Cardiac muscle cell (in vitro differentiated cells and primary cell): ENCODE measurements at regions not wholly inside any gene's neighbourhood (a gene's known extent, or its start where the extent isn't known, plus 50 kb on each side); places are given as distances from the start of the nearest gene placed in this dataset.

Source experiments
- DNase-seq, 2 donors: peaks; one replicate each; pipeline versions ENCODE4 v3.0.0 to v3.0.0-alpha.2; 2010 to 2017; ENCODE audit warnings: low read depth in 1 of 2, low spot score in 1 of 2
- H3K27ac ChIP-seq: fragments of 200-600 bp; sonication (generic); 2 replicates; pipeline ENCODE4 v1.5.1; 2016
- H3K27me3 ChIP-seq: fragments of 200-600 bp; sonication (generic); 2 replicates; pipeline ENCODE4 v1.6.0; 2016; ENCODE audit warnings: control low read depth
- H3K36me3 ChIP-seq: fragments of 200-600 bp; sonication (generic); 2 replicates; pipeline ENCODE4 v1.5.1; 2016; ENCODE audit warnings: control low read depth
- H3K4me1 ChIP-seq: fragments of 200-600 bp; sonication (generic); 2 replicates; pipeline ENCODE4 v1.8.1; 2017; ENCODE audit warnings: low read depth, mild to moderate bottlenecking, mixed run types
- H3K4me3 ChIP-seq: fragments of 200-600 bp; sonication (generic); 2 replicates; pipeline ENCODE4 v1.5.1; 2016; ENCODE audit warnings: mild to moderate bottlenecking
- H3K9me3 ChIP-seq: fragments of 200-600 bp; sonication (generic); 2 replicates; pipeline ENCODE4 v1.5.1; 2017; ENCODE audit warnings: low read depth, mild to moderate bottlenecking, control low read depth
- TF ChIP-seq, protein P1 (sequence below): IDR thresholded peaks from 2 replicates; pipeline ENCODE4 v1.5.1; 2012; ENCODE audit warnings: low read depth, mild to moderate bottlenecking, low read length

DNA sequence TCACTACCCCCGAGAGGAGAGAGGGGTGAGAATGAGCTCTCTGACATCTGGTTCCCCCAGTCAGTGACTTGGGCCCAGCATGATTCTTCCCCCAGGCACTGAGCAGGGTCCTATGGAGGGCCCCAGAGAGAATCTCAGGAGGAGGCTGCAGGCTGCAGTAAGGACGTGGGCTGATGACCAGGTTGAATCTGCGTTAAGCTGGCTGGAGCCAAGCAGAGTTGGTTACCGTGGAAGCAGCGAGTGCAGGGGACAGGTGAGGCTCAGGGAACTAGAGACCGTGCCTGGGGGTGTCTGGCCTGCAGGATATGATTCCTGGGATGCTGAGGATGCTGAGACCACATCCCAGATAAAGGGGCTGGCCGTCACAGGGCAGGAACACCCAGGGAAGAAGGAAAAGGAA, 314.3 kb upstream of the IRX1 start:
- TF ChIP-seq, protein P1, sequence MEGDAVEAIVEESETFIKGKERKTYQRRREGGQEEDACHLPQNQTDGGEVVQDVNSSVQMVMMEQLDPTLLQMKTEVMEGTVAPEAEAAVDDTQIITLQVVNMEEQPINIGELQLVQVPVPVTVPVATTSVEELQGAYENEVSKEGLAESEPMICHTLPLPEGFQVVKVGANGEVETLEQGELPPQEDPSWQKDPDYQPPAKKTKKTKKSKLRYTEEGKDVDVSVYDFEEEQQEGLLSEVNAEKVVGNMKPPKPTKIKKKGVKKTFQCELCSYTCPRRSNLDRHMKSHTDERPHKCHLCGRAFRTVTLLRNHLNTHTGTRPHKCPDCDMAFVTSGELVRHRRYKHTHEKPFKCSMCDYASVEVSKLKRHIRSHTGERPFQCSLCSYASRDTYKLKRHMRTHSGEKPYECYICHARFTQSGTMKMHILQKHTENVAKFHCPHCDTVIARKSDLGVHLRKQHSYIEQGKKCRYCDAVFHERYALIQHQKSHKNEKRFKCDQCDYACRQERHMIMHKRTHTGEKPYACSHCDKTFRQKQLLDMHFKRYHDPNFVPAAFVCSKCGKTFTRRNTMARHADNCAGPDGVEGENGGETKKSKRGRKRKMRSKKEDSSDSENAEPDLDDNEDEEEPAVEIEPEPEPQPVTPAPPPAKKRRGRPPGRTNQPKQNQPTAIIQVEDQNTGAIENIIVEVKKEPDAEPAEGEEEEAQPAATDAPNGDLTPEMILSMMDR, result no peak
- H3K4me3 ChIP-seq, result no peak overlapping the region
- DNase-seq, result no peak

GRCh38 chr5:3278643-3279042, 317.0 kb upstream of the IRX1 start:
- Histone ChIP-seq H3K4me3 (no peak overlapping the region), H3K27me3 (no peaks in the 10 kb centered on the region), H3K9me3 (no peaks in the 10 kb centered on the region), H3K4me1 (no peaks in the 10 kb centered on the region), H3K36me3 (no peaks in the 10 kb centered on the region), H3K27ac (no peak overlapping the region)
- no peak for DNase-seq
- TF ChIP-seq, protein P1, result no peak

More for the DNA sequence above, 314.3 kb upstream of the IRX1 start:
- no peak overlapping the region for H3K27ac ChIP-seq
- H3K36me3 ChIP-seq, result no peaks in the 10 kb centered on the region
- H3K9me3 ChIP-seq, result no peaks in the 10 kb centered on the region
- H3K4me1 ChIP-seq, result no peaks in the 10 kb centered on the region
- no peaks in the 10 kb centered on the region for H3K27me3 ChIP-seq

GRCh38 chr5:3277590-3278196, 317.9 kb upstream of the IRX1 start:
- H3K4me3 ChIP-seq, result no peak overlapping the region
- DNase-seq, result no peak
- no peaks in the 10 kb centered on the region for H3K36me3 ChIP-seq
- H3K9me3 ChIP-seq, result no peaks in the 10 kb centered on the region
- H3K27me3 ChIP-seq, result no peaks in the 10 kb centered on the region
- TF ChIP-seq, protein P1, result no peak
- H3K27ac ChIP-seq, result no peak overlapping the region
- H3K4me1 ChIP-seq, result no peaks in the 10 kb centered on the region

GRCh38 chr5:3276896-3277295, 318.7 kb upstream of the IRX1 start:
- no peak for DNase-seq
- H3K27me3 ChIP-seq, result no peaks in the 10 kb centered on the region
- H3K4me3 ChIP-seq, result no peak overlapping the region
- TF ChIP-seq, protein P1, result no peak
- H3K9me3 ChIP-seq, result no peaks in the 10 kb centered on the region
- no peaks in the 10 kb centered on the region for H3K36me3 ChIP-seq
- H3K4me1 ChIP-seq, result no peaks in the 10 kb centered on the region
- no peak overlapping the region for H3K27ac ChIP-seq

DNA sequence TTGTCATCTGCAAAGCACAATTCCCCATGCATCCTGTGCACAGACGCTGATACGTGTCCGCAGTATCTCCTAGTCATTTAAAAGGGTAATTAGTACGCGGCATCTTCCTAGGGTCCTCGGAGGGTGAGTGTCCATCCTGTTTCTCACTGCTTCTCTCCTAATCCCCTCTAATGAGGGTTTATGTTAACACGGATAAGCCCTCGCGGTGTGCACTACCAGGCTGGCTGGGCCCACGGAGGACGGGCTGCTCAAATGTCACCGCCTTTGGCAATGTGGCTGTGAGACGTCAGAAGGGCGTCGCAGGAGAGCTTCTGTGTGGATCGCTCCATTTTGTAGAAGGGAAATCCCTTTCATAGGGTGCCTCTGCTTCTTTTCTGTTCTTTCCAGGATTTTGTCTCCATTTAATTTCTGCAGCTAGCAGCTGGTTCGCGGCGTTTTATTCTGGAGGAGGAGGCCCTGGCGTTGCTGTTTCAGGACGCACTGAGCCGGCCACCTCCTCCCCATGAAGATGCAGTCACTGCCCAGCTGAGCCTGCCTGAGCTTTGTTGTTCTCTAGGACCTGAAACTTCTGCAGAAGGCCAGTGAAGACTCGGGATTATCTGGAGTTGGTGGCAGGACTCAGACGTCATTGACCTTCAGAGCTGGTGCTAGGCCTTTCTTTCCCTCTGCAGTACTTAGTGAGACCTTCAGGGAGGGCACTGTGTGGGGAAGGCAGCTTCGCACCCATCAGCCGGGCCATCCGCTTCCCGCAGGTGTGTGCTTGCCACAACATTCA, 326.1 kb upstream of the IRX1 start:
- no peaks in the 10 kb centered on the region for H3K36me3 ChIP-seq
- TF ChIP-seq, protein P1, result no peak
- no peak overlapping the region for H3K4me3 ChIP-seq
- H3K27me3 ChIP-seq, result no peaks in the 10 kb centered on the region
- no peaks in the 10 kb centered on the region for H3K9me3 ChIP-seq
- H3K27ac ChIP-seq, result no peak overlapping the region
- DNase-seq, result no peak
- H3K4me1 ChIP-seq, result no peaks in the 10 kb centered on the region
